HG03469 (cell line): ENCODE measurements at regions not wholly inside any gene's neighbourhood (a gene's known extent, or its start where the extent isn't known, plus 50 kb on each side); places are given as distances from the start of the nearest gene placed in this dataset.

Experiments
- ATAC-seq: cut with Tn5 transposase; IDR thresholded peaks from one replicate; pipeline ENCODE4 v1.9.1; 2021; ENCODE audit warnings: mild to moderate bottlenecking, moderate library complexity, moderate number of reproducible peaks; ENCODE audit not compliant: unreplicated experiment

GRCh38 chr16:73764321-73764720 is 532.3 kb upstream of the PSMD7 start:
- ATAC-seq: no peak

- no peak for ATAC-seq
Measured at GRCh38 chr16:73756289-73757178, 540.1 kb upstream of the PSMD7 start.

GRCh38 chr16:73753931-73754330 is 542.7 kb upstream of the PSMD7 start:
- no peak for ATAC-seq

- ATAC-seq: no peak
Measured at GRCh38 chr16:73750639-73751038, 546.0 kb upstream of the PSMD7 start.

- ATAC-seq: no peak
Measured at GRCh38 chr16:73747328-73747727, 549.3 kb upstream of the PSMD7 start.

- no peak for ATAC-seq
Measured at GRCh38 chr16:73746554-73746953, 550.1 kb upstream of the PSMD7 start.

GRCh38 chr16:73743665-73744496 is 552.7 kb upstream of the PSMD7 start:
- ATAC-seq: no peak

- no peak for ATAC-seq
Measured at GRCh38 chr16:73739049-73739769, 557.4 kb upstream of the PSMD7 start.

GRCh38 chr16:73738266-73738665 is 558.3 kb upstream of the PSMD7 start:
- ATAC-seq: no peak

GRCh38 chr16:73737637-73738036 is 559.0 kb upstream of the PSMD7 start:
- no peak for ATAC-seq

- ATAC-seq: no peak
Measured at GRCh38 chr16:73735954-73736353, 560.7 kb upstream of the PSMD7 start.

GRCh38 chr16:73735018-73735417 is 561.6 kb upstream of the PSMD7 start:
- peak; percentile 40 for ATAC-seq

- ATAC-seq: no peak
Measured at GRCh38 chr16:73732681-73733080, 563.9 kb upstream of the PSMD7 start.

GRCh38 chr16:73732143-73732542 is 564.5 kb upstream of the PSMD7 start:
- ATAC-seq: no peak

- no peak for ATAC-seq
Measured at GRCh38 chr16:73730481-73731090, 566.0 kb upstream of the PSMD7 start.

- ATAC-seq: no peak
Measured at GRCh38 chr16:73725156-73725555, 571.5 kb upstream of the PSMD7 start.

- ATAC-seq: no peak
Measured at GRCh38 chr16:73724503-73724902, 572.1 kb upstream of the PSMD7 start.

- no peak for ATAC-seq
Measured at GRCh38 chr16:73717266-73717974, 579.2 kb upstream of the PSMD7 start.

- ATAC-seq: no peak
Measured at GRCh38 chr16:73714976-73715375, 581.6 kb upstream of the PSMD7 start.
